Fibroblast of the conjunctiva (primary cell): ENCODE measurements at regions not wholly inside any gene's neighbourhood (a gene's known extent, or its start where the extent isn't known, plus 50 kb on each side); places are given as distances from the start of the nearest gene placed in this dataset.
"Not testable (repeated sequence)": the region's sequence is repeated elsewhere in the genome, so short reads cannot be mapped to it uniquely, and the experiment has no call there.

Source experiments
- DNase-seq: peaks from one replicate; pipeline ENCODE4 v3.0.0-alpha.2; 2010; ENCODE audit warnings: low read depth

GRCh38 chr16:61181982-61182381 lies 854.3 kb downstream of the CDH8 start:
- no peak for DNase-seq

DNA sequence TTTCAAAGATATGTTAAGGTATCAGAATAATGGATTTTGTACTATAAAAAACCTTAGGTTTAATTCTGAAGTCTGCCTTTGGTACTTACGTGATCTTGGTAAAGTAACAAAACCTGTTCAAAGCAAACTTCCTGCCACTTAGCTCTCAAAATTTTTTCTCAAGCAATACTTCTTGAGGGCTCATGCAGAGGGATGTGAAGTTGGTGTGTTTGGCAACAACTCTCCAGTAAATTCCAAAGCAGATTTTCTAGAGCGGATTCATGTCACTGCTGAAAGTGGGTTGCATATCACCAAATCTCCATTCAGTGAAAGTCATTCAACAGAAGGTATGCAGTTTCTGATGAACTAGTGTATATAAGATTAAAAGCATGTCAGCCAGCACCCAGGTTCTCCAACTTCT lies 856.7 kb downstream of the CDH8 start:
- DNase-seq, result no peak

GRCh38 chr16:61165797-61166196 lies 870.4 kb downstream of the CDH8 start:
- no peak for DNase-seq

GRCh38 chr16:61150351-61150750 lies 885.9 kb downstream of the CDH8 start:
- no peak for DNase-seq

- no peak for DNase-seq
These were observed 886.5 kb downstream of the CDH8 start for GRCh38 chr16:61149709-61150108.

GRCh38 chr16:61148930-61149329 lies 887.3 kb downstream of the CDH8 start:
- DNase-seq, result no peak

DNA sequence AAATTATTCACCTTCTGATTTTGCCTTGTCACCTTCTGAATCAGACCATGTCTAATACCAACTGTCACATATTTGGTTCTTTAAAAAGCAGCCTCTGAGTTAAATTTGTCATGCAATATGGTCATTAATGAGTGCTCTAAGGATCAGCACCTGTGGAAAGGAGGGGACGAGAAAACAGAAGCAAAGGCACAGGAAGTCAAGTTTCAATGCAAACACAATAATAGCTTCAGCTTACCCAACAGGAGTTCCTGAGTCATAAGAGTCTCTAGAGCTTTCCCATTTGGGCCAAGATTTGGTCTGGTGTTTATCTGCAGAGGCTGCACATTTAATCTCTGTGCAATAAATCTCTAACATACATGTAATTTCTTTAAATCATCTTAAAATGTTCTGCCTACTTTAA lies 889.8 kb downstream of the CDH8 start:
- DNase-seq, result no peak

DNA sequence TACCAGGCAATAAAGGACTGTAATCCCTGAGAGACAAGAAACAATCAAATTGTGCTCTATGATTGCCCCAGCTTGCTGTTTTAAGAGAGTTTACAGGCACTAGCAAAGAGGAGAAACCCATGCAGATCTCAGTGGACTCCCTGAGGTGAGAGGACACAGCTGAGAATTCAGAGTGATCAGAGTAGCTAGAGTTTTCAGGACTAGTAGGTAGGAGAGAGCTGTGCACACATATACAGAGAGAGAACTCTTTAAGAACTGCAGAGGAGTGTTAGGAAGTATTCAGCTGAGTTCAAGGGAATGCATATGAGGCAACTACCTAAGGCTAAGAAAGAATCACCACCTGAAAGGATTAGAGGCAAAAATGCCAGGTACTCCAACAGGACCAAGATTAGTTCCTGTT lies 904.8 kb downstream of the CDH8 start:
- DNase-seq, result no peak

GRCh38 chr16:61128545-61129323 lies 907.5 kb downstream of the CDH8 start:
- no peak for DNase-seq

GRCh38 chr16:61105544-61105943 lies 930.7 kb downstream of the CDH8 start:
- no peak for DNase-seq

DNA sequence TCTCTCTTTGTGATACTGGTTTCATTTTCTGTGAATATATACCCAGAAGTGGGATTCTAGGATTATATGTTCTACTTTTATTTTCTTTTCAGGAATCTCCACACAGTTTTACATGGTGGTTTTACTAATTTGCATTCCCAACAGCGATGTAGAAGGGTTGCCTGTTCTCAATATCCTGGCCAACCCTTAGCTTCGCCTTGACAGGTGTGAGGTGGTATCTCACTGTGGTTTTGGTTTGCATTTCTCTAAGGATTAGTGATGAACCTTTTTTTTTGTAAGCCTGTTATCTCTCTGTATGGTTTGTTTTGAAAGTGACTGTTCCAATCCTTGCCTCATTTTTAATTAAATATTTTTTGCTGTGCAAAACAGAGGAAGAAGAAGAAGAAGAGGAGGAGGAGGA lies 937.7 kb downstream of the CDH8 start:
- no peak for DNase-seq

- not testable (repeated sequence) for DNase-seq
These were observed 944.9 kb downstream of the CDH8 start for GRCh38 chr16:61091300-61091699.

GRCh38 chr16:61083711-61084110 lies 952.5 kb downstream of the CDH8 start:
- no peak for DNase-seq

DNA sequence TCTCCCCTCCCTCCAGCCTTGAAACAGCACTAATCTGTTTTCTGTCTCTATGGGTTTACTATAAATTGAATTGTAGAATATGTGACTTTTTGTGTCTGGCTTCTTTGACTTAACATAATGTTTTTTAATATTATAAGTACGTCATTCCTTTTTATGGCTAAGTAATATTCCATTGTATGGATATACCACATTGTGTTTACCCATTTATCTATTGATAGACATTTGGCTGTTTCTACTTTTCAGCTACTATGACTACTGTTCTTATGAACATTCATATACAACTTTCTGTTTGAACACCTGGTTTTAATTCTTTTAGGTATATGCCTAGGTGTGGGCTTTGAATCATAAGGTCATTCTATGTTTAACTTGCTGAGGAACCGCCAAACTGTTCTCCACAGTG lies 961.9 kb downstream of the CDH8 start:
- no peak for DNase-seq

GRCh38 chr16:61057635-61058034 lies 978.6 kb downstream of the CDH8 start:
- DNase-seq, result no peak

DNA sequence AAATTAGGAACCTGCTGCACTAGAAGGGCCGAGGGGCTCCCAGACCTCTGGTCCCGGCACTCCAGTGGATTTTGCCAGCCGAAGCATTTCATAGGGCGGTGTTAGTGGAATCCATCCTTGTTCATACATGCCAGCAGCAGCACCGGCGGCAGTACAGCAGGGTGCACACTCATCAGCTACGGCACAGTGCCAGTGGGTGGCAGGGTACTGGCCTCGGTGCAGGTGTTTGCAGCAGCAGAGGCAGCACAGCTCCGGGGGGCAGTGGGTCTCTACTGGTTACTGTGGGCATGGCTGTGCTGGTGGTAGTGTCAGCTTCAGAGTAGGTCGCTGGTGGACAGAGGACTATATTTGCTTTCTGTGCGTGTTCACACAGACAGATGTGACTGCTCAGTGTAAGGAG lies 985.7 kb downstream of the CDH8 start:
- DNase-seq, result no peak

DNA sequence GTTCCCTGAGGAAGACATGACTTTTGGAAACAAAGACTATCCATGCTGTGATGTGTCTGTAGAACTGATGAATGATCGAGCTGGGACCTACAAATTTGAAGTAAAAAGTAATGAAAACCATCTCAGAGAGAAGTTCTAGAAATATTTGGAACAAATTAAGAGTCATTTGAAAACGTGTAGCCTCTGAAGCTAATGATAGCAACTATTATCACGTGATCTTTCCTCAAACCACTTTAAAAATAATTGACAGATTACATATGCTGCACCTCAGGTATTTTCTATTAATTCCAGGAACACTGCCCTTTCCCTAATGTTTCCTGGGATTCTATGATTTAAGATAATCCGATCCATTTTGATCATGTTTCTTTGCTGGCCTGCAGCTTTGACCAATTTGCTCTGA lies 990.3 kb downstream of the CDH8 start:
- no peak for DNase-seq

DNA sequence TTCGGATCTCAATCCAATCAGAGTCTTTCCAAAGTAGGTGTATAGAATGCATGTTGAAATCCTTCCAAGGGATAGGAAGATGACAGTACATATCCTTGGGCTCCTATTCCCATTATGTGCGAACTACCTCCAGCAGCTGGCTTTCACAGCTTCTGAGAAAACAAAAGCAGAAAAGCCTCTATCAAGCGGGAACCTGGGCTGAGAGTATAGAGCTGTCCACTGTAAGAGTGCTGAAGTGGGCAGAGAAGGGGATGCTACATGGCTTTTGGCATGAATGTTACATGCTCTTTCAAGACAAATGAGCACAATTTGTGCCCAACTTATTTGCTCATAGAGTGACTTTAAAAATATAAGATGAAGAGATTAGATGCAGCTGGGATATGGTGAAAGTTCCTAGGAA lies 993.5 kb downstream of the CDH8 start:
- no peak for DNase-seq

- no peak for DNase-seq
These were observed 1005.6 kb downstream of the CDH8 start for GRCh38 chr16:61030616-61031015.

GRCh38 chr16:61024180-61024900 lies 1011.9 kb downstream of the CDH8 start:
- DNase-seq, result no peak

GRCh38 chr16:61014869-61015268 lies 1021.4 kb downstream of the CDH8 start:
- no peak for DNase-seq

- no peak for DNase-seq
These were observed 1028.5 kb downstream of the CDH8 start for GRCh38 chr16:61007694-61008093.

GRCh38 chr16:61005952-61006351 lies 1030.3 kb downstream of the CDH8 start:
- DNase-seq, result no peak
